ENCODE measurements at regions not wholly inside any gene's neighbourhood (a gene's known extent, or its start where the extent isn't known, plus 50 kb on each side); places are given as distances from the start of the nearest gene placed in this dataset.

DNA sequence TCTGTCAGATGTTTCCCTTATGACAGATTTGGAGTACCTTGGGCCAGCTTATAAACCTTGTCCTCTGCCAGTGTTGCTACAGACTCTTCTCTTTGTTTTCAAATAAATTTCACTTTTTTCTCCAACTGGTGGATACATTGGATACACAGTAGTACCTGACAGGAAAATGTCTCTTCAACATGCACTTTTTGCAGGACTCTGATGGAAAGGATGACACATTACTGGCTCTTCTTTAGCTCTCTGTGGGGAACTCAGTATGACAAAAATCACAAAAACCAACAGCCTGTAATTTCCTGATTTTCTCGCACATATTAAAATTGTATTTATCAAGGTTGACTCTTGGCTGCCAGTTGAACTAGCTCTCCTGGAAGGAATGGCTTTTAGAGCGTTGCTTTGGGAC is 61.3 kb upstream of the GIMD1 start:
- no peak for DNase-seq (ENCODE audit: low read depth)

GRCh38 chr4:106426069-106426468 is 57.5 kb upstream of the GIMD1 start:
- no peak for DNase-seq (ENCODE audit: low read depth)

GRCh38 chr4:106425576-106425975 is 57.0 kb upstream of the GIMD1 start:
- no peak for DNase-seq (ENCODE audit: low read depth)

DNA sequence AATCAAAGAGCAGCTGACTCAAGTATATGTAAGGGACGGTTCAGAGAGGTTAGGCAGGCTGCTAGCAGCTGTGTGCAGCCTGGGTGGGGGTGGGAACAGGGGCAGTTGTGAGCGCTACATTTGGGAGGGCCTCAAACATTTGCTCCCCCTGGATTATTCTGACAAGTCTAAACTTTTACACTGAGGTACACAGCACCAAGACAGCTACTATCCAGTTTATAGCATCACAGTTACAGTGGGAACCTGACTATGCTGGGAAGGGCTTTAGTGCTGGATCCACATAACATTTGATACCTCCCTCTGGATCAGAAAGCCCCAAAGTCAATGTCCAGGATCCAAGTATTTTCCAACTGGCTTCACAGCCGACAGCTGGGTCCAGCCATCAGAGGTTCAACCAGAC is 55.8 kb upstream of the GIMD1 start:
- DNase-seq (ENCODE audit: low read depth), result no peak

- DNase-seq (ENCODE audit: low read depth), result no peak
Measured at GRCh38 chr4:106423791-106424190, 55.2 kb upstream of the GIMD1 start.

DNA sequence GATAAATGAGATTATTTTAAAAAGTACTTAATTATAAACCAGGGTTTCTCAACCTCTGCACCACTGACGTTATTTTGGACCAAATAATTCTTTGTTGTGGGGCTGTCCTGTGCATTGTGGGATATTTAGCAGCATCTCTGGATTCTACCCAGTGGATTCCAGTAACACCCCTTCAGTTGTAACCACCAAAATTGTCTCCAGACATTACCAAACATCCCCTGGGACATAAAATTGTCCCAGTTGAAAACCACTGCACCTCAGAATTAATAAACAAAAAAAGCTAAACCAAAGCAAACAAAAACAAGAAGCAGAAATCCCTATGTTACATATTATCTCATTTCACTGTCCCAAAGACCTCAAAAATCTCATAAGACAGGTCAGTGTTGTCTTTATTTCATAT is 54.2 kb upstream of the GIMD1 start:
- DNase-seq (ENCODE audit: low read depth), result no peak

- no peak for DNase-seq (ENCODE audit: low read depth)
Measured at GRCh38 chr4:106421441-106422296, 53.1 kb upstream of the GIMD1 start.

- DNase-seq (ENCODE audit: low read depth), result no peak
Measured at GRCh38 chr4:106418444-106418843, 49.9 kb upstream of the GIMD1 start.

All from activated T-cell treated with anti-CD3 and anti-CD28 coated beads for 48 hours (primary cell).